CD4-positive, alpha-beta T cell treated with Interleukin-6 for 4 hours (primary cell): ENCODE measurements at regions not wholly inside any gene's neighbourhood (a gene's known extent, or its start where the extent isn't known, plus 50 kb on each side); places are given as distances from the start of the nearest gene placed in this dataset.

Source experiments
- DNase-seq: peaks from one replicate; pipeline ENCODE4 v3.0.0-alpha.2; 2020; ENCODE audit warnings: mixed read lengths

DNA sequence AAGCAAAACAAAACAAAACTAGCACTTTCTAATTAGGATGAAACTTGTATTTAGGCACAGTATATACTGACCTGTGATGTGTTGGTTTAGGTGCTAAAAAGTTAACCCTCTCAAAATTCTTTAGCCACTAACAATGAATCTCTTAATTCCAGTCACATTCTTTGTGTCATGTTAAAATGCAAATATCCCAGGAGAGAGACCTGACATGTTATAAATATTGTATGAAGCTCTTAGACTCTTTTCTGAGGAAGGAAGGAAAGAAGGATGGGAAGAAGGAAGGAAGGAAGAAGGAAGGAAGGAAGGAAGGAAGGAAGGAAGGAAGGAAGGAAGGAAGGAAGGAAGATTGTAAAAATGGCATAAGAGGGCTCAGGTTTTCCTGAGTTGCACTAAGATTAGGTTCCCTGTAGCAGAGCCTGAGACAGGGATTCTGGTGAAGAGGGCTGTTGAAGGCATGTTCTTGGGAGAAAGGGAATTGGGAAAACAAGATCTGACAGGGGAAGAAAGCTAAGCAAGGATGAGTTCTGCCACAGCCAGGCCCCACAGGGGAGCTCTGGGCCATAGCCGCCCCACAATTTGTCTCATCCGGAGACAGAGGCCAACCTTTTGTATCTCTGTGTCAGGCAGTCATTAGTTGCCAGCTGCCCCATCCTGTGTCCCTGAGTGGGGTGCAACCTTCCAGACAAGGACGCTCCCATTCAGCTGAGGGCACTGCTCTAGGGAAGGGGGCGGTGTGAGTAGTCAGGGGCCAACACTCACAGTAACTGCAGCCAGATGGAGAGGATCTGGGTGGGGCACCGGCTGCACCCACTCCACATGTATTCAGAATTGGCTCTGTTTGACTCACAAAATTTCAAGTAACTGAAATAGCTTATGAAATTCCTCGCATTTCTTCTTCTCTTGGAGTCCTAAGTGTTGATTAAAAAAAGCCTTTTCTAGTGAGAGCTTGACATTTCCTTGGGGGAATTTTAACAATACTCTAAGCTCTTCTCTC, 189.3 kb upstream of the ARG1 start:
- DNase-seq, result no peak

DNA sequence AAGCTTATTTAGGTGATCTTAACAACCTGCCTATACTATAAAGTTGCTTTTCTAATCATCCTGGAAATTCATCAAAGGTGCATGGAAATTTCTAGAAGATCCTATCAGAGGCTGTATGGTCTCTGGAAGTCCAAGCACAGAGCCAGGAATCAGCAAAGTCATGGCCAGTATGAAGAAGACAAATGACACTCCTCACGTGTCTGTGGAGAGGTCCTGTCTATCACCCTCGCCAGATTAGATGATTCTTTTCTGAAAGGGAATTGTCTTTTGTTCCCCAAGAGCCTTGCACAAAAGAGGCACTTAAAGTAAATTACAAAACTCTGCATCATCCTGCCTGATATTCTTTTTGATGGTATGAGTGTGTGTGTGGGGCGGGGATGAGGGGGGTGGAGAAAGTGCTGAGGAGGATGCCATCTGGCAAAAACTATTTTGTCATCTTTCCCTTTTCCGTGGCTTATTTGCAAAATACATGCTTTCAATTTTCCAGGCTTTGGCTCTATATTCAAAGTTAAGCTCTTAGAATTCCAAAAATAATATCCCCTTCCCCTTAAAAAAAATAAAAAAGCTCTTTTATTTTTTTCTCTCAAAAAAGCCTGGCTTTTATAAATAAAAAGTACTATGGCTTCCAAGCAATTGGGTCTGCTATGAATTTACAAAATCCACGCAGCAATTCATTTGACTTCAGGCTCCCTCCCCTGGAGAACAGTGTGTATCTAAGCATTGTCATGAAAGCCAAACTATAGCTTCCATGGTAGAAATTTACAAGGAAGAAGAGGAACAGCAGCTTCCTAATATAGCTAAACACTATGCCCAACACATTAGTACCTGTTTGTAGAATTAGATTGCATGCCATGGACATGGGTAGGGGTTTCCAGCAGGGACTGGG, 185.2 kb upstream of the ARG1 start:
- no peak for DNase-seq

DNA sequence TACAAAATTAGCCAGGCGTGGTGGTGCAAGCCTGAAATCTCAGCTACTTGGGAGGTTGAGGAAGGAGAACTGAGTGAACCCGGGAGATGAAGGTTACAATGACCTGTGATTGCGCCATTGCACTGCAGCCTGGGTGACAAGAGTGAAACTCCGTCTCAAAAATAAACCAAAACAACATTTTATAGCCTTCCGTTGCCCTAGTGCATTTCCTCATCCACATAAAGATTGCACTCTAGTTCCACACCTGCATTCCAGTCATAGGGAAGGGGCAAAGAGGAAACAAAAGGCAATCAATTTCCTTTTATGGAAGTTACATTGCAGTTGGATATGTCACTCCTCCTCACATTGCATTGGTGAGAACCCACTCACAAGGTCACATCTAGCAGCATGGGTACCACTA, 182.7 kb upstream of the ARG1 start:
- DNase-seq, result no peak

DNA sequence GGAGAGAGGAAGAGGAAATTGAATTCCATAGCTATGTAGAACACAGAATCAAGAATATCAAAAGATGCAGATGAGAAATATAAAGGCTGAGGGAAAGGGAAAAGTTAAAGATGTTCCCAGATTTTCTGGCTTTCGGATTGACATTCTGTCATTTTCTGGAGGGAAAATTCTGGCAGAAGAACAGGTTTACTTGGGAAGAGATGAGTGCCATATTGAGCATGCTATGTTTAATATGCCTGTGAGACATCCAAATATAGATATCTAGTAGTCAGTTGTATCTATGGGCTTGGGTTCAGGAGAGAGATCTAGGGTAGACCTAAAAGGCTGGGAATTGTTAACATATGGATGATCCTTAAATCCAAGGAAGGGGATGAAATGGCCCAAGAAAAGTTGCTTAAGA, 181.9 kb upstream of the ARG1 start:
- no peak for DNase-seq

DNA sequence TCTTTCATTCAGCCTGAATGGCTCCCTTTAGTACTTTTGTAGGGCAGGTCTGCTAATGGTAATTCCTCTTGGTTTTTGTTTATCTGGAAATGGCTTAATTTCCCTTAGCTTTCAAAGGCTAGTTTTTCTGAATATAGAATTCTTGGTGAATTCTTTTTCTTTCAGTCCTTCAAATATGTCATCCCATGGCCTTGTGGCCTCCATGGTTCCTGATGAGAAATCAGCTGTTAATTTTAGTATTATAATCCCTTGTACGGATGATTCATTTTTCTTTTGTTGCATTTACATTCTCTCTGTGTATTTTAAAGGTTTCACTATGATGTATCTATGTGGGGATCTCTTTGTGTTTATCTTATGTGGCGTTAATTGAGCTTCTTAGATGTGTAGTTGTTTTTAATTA, 179.6 kb upstream of the ARG1 start:
- no peak for DNase-seq

DNA sequence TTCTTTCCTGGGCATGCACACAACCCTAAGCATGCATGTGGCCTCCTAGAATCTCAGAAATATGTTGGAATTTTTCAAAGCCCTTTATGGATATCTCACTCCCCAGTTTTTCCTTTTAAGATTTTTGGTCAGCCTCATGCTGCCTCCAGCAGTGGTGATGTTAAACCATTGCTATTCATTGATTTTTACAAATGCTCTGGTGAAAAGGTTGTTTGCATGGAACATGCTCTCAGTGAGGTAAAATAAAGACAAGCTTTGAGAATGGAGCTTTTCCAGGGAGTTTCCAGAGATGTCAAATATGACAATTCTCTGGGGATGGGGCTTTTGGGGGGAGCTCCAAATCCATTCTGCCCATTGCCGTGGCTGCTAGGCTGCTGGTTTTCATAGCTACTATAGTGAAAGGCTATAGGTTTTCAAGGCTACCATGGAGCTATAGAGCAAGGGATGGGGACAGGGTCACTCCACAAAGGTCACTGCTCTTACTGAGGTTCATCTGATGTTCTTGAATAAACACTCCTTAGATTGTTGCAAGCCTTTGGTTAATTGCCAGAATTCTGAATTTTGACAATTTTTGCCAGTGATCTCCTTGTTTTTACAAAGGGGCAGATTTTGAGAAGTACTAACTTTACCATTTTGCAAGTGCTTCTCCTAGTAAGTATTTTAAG, 178.1 kb upstream of the ARG1 start:
- DNase-seq, result no peak

DNA sequence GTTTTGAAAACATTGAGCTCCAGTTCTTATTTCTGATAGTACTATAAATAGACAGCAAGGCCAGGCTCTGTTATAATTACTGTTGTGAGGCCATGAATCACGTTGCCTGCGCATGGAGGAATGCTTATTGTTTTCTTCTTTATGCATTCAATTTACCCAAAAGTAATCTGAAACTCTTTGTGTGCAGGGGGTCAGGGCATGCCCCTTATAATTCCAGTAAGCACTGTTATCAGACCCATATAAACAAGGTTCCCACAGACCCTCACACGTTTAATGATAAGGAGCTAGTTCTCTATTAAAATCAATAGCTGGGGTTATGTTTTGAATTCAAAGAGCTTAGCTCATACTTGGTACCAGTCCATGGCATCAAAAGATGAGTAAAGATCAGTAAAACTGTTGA, 174.8 kb upstream of the ARG1 start:
- no peak for DNase-seq

DNA sequence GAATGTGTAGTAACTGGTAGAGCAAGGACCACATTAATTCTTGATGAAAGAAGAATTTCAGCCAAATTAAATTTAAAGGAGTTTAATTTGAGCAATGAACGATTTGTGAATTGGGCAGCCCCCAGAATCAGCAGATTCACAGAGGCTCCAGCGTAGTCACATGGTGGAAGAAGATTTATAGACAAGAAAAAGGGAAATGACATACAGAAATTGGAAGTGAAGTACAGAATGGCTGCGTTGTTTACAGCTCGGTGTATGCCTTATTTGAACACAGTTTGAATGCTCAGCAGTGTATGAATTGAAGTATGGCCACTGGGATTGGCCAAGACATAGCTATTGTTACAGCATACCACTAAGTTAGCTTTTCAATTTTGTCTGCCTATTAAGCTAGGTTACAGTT, 173.6 kb upstream of the ARG1 start:
- DNase-seq, result no peak

DNA sequence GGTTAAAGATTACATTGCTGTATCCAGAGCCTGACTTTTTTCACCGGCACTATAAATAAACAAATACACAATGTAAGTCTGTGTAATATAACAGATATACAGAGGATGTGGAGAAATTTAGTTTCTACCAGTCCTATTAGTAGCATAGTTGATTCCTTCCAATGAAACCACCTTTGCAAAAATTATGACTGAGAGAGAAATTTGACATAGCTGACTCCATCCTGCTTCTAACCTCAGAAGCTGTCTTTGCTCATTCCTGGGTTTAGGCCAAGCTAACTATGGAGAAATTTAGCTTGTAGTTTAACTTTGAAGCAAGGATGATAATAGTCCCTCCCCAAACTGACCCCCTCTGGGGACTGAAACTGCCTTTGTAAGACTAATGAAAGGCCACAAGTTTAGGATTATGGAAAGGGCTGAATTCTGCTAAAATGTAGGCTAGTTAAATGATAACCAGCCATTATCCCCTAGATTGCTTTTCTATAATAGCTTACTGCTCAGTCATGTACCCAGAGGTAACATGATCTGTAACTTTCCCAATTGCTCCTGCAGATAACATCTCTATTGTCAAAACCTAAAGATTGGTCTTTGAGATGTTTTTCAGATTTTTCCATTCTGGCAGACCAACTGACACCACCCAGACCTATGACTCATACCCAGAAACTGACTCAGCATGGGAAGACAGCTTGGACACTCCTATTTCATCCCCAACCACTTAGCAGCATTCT, 172.8 kb upstream of the ARG1 start:
- DNase-seq, result no peak

DNA sequence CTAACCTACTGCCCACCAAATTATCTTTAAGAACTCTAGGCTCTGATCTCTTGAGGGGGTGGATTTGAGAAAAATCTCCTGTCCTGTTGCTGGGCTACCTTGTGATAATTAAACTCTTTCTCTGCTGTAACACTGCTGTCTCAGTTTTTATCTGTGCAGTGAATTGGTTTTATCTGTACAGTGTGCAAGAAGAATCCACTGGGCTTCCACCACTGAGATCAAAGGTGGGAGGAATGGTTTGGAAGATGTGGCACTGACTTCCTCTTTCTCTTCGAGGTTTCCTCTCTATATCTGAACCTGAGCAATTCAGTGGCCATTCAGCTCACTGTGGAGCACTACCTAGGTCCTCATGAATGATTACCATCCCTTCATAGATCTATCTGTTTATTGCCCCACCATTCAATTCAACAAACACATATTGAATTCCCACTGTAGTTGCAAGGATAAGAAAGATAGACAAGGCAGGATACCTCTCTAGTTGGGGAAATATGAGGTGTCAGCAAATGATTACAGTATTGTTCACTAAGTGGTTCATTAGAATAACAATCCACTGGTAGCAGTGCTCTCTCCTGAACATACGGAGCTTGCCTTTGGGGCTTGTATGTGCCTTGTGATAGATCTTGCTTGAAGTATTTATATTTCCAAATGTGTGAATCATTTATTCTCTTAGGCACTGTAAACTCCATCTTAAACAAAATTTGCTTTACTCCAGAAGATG, 172.1 kb upstream of the ARG1 start:
- no peak for DNase-seq

DNA sequence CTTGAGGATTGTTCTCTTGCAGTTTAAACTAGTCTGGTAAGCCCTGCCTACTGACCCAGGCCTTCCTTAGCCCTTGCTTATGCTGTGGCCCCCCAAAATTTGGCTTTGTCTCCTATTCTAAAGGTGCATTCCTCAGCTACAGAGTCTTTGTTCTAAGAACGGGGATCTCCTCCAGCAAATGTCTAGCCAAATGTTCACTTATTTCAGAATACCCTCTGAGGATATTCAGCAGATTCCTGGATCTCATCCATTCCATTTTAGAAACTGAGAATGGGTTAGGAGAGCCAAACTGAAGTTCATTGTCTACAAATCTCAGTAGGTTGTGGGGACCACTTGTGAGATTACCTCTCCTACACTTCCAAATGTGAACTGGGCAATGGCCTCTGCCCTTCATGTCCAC, 164.2 kb upstream of the ARG1 start:
- no peak for DNase-seq

DNA sequence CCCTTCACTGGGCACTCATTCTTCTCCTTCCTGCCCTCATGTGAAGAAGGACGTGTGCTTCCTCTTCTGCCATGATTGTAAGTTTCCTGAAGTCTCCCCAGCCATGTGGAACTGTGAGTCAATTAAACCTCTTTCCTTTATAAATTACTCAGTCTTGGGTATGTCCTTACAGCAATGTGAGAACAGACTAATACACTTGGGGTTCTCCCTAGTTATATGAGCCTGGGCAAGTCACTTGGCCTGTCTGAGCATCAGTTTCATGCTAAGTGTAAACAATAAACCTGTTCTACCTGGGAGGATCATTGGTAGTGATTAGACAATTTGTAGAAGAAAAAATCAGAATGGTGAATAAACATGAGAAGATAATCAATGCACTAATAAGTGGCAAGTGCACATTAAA, 162.2 kb upstream of the ARG1 start:
- no peak for DNase-seq

DNA sequence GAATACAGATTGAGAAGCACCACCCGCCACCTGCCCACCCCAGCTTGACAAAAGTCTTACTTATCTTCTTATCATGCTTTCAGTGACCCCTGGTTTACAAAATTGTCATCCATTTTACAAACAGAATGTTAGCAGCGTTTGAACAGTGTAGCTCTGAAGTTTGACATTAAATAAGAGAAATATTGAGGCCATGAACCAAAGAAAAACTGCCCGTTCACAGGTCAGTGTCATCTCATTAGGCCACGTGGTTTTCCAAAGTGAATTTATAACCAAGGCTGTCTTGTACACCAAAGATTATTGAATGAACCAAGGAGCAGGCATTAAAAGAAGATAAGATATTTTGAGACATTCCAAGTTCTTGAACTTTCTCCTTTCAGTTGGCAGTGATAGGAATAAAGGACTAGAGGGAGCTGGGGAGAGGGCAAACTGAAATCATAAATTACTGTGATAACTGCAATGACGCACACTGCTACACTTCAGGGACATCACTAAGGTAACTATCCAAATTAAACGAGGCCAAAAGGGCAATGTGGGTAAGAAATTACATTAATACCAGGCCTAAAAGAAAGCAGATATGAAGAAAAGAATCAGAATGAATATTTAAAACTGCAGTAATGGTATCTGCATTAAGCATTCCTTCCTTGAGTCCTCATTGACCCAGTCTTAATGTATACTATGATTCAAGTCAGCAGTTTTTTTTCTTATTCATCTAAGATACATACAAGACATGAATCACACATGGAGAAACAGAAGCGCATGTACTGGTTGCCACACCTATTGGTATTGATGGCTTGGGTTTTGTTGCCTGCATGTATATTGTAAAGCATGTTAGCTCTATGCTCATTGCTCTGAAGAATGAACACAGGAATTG, 159.8 kb upstream of the ARG1 start:
- DNase-seq, result no peak

DNA sequence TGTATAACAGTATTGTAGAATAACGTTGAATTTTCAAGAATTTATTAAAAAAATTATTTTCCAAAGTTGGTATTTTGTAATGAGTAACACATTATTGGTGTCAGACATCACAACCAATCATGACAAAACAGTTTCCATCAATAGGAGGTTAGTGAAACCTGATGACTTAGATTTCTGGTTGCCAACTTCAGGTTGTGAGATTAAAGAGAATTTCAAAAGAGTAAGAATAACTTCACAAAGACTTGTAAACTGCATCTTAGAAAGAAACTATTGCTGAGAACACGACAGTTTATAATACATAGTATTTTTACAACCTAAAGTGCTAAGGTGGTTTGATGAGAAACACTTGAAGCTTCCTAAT, 159.2 kb upstream of the ARG1 start:
- no peak for DNase-seq

DNA sequence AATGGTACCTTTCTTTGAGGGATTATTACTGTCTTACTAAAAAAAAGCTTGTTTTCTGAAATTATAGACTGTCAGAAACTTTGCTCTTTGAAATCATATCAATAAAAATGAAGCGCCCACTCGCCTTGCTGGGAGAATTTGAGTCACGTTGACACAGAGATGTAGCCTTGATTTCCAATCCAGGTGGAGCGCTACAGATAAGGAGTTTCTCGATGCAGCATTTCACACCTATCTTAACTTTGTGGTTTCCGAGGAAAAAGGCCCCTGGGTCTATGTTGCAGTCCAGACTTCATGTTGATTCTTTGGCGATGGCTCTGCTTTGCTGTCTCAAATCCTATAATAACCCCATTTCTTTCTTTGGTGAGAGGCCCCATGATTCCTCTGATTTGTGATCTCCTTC, 158.1 kb upstream of the ARG1 start:
- no peak for DNase-seq

DNA sequence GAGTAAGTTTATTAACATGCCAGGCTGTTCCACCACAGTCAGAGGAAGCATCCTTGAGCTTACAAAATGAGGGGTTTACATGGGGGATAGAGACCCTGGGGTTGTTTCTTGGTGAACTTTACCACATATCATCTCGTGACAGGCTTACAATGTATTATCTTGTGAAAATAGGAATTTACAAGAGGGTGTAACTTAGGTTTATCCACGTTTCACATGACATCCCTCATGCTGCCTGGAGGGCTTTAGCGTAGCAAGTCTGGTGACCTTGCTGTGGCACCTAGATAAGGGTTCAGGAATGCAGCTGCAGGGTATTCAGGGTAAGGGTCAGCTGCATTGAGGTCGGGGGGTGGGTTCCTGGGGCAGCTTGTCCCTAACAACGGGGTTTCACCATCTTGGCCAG, 154.6 kb upstream of the ARG1 start:
- no peak for DNase-seq

DNA sequence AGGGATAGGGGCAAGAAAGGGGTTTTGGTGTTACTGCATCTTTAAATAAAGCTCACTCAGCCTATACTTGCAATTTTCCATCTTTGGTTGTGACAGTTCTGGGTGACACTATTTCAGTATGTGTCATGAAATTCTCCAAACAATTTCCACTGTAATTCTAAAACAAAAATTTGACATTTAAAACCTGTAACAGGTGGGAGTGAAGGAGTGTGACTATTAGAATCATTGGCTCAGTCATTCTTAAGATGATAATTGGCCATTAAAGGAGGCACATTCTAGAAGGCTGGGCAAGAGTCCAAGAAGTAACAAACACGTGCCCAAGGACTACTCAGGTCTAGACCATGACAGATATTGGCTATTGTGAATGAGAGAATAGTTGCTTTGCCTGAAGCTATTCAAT, 153.3 kb upstream of the ARG1 start:
- no peak for DNase-seq

DNA sequence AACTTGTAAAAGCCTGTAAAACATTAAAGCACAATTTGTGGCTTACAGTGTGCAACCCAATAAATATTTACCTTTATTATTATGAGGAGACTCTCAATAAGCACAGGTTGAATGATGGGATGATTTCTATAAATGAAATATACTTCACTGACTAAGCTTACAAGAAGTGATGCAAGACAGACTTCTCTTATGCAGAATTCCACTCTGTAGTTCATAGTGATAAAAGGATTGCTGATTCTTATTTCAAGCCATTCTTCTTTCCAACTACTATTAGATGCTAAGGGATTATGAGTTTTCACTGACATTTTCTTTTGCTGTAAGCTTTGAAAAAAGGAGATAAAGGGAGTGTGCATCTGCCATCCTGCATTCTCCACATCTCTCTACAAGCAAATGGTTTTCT, 149.0 kb upstream of the ARG1 start:
- no peak for DNase-seq

DNA sequence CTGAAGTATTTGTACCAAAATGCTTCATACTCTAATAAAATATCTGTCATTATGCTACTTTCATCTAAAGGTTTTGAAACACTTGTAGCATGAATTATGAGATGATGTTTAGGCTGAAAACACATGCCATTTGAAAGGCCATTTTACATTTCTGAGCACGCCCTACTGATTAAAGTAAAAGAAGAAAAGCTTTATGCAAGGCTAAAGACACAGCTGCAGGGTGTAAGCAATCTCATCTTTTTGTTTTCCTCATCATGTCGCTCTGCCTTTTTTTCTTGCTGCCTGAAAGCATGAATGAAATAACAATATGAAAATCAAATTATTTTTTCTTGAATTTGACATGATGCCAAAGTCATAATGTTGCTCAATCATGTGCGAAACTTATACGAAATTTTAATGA, 148.6 kb upstream of the ARG1 start:
- no peak for DNase-seq

DNA sequence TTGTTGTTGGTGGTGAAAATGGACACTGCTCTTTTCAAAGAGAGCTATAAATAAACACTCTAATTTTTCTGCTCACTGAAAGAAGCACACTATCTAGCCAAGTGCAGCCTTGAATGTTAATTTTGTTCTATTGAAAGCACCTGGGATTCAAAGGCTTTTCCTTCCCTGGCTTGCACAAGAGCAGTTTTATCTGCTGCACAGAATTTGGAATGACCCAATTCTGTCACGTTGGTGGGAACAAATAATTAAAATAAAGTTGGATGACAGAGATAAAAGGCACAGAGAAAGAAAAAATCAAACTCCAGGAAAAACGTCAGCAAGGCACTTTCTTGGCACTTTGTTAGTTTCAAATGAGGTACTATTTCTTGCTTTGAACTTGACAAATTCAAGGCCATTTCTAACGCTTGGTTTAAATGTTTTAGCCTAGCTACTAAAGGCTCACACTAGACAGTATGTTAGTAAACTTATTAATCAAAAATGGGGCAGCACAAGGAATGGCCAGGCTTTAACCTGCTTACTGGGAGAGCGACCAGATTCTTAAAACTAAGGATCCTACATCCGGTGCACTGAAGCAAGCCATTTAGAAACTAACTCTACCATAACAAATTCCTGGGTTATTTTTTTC, 145.5 kb upstream of the ARG1 start:
- no peak for DNase-seq

DNA sequence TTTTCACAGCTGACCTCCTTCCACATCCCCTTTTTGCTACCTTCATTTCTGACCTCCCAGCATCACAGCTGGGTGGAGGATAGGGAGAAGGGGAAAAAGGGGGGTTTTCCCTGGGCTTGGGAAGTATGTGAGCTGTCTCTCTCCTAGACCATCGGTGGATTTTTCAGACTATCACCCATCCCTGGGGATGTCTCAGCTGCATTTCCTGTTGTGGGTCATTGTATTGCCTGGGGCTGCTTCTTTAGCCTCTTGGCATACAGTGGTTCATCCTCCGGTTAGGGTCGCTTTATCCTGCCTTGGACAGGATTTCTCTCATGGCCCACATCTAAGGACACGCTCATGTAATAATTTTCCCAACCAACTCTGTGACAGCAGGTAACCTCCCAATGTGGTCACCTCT, 142.5 kb upstream of the ARG1 start:
- DNase-seq, result no peak
